CD14-positive monocyte (primary cell): ENCODE measurements at regions not wholly inside any gene's neighbourhood (a gene's known extent, or its start where the extent isn't known, plus 50 kb on each side); places are given as distances from the start of the nearest gene placed in this dataset.

Experiments
- DNase-seq, 3 donors: peaks; one replicate each; pipeline ENCODE4 v3.0.0-alpha.2; 2011 to 2022
- H2AFZ ChIP-seq: 2 replicates; pipeline ENCODE4 v1.6.0; 2012; ENCODE audit warnings: mild to moderate bottlenecking, low read depth, low read length, inconsistent platforms; ENCODE audit not compliant: insufficient read depth, poor library complexity, severe bottlenecking
- H3K27ac ChIP-seq, 2 donors: 1 replicate in 1 of 2; 2 replicates in 1 of 2; pipeline ENCODE4 v1.5.1; 2012 to 2013; ENCODE audit warnings: low read length in 2 of 2, control low read depth in 1 of 2, inconsistent platforms in 1 of 2, low read depth in 1 of 2, mild to moderate bottlenecking in 1 of 2
- H3K27me3 ChIP-seq, 2 donors: one replicate each; pipeline versions ENCODE4 v1.6.0 to v1.6.1; 2011 to 2013; ENCODE audit warnings: low read length in 2 of 2; ENCODE audit not compliant: control insufficient read depth in 2 of 2, insufficient read depth in 2 of 2
- H3K36me3 ChIP-seq, 2 donors: replicated peaks in 1 of 2; 1 replicate in 1 of 2; 2 replicates in 1 of 2; pipeline versions ENCODE4 v1.5.1 to v1.6.1; 2012 to 2013; ENCODE audit warnings: low read length in 2 of 2, control low read depth in 1 of 2, inconsistent platforms in 1 of 2, mild to moderate bottlenecking in 1 of 2; ENCODE audit not compliant: insufficient read depth in 2 of 2, control insufficient read depth in 1 of 2
- H3K4me1 ChIP-seq, 2 donors: 1 replicate in 1 of 2; 2 replicates in 1 of 2; pipeline versions ENCODE4 v1.5.1 to v1.6.1; 2012 to 2013; ENCODE audit warnings: low read length in 2 of 2, control low read depth in 1 of 2, inconsistent platforms in 1 of 2, mild to moderate bottlenecking in 1 of 2, moderate library complexity in 1 of 2; ENCODE audit not compliant: insufficient read depth in 2 of 2, control insufficient read depth in 1 of 2
- H3K4me2 ChIP-seq: replicated peaks from 2 replicates; pipeline ENCODE3; 2012; ENCODE audit warnings: low read length, moderate library complexity, mild to moderate bottlenecking; ENCODE audit not compliant: poor library complexity, severe bottlenecking; ENCODE audit errors: extremely low read depth
- H3K4me3 ChIP-seq, 3 experiments: fragments of 200-600 bp in 1 of 3; sonication (generic) in 1 of 3; replicated peaks in 1 of 3; 1 replicate in 2 of 3; 2 replicates in 1 of 3; pipeline ENCODE4 v1.5.1; 2011 to 2013; ENCODE audit warnings: low read length in 3 of 3, mild to moderate bottlenecking in 3 of 3, control low read depth in 2 of 3, low read depth in 2 of 3, inconsistent platforms in 1 of 3, moderate library complexity in 1 of 3
- H3K79me2 ChIP-seq: 2 replicates; pipeline ENCODE4 v1.6.0; 2012; ENCODE audit warnings: mild to moderate bottlenecking, control low read depth, inconsistent platforms, low read length, moderate library complexity; ENCODE audit not compliant: insufficient read depth
- H3K9ac ChIP-seq: 2 replicates; pipeline ENCODE4 v1.6.0; 2017; ENCODE audit warnings: low read length, mild to moderate bottlenecking; ENCODE audit not compliant: insufficient read depth, poor library complexity, severe bottlenecking
- H3K9me3 ChIP-seq, 2 donors: replicated peaks in 1 of 2; 1 replicate in 1 of 2; 2 replicates in 1 of 2; pipeline versions ENCODE4 v1.5.1 to v1.6.1; 2012 to 2013; ENCODE audit warnings: low read length in 2 of 2, control low read depth in 1 of 2; ENCODE audit not compliant: control insufficient read depth in 1 of 2, insufficient read depth in 1 of 2
- H4K20me1 ChIP-seq: 2 replicates; pipeline ENCODE4 v1.6.0; 2012; ENCODE audit warnings: mild to moderate bottlenecking, low read length, control low read depth, moderate library complexity; ENCODE audit not compliant: insufficient read depth
- H3K27ac Mint-ChIP-seq, 7 donors: one replicate each; pipeline ENCODE4 v1.8.0; 2020; ENCODE audit warnings: mild to moderate bottlenecking in 7 of 7, mixed read lengths in 7 of 7, moderate library complexity in 6 of 7, inconsistent platforms in 2 of 7
- H3K27me3 Mint-ChIP-seq, 3 donors: one replicate each; pipeline ENCODE4 v1.8.0; 2021 to 2022; ENCODE audit warnings: low read depth in 3 of 3, mild to moderate bottlenecking in 3 of 3, mixed read lengths in 3 of 3, moderate library complexity in 3 of 3, inconsistent platforms in 1 of 3
- H3K36me3 Mint-ChIP-seq, 2 donors: one replicate each; pipeline ENCODE4 v1.8.0; 2020; ENCODE audit warnings: mixed read lengths in 2 of 2, inconsistent platforms in 1 of 2, mild to moderate bottlenecking in 1 of 2
- H3K4me1 Mint-ChIP-seq: one replicate; pipeline ENCODE4 v1.8.0; 2020; ENCODE audit warnings: mild to moderate bottlenecking, mixed read lengths
- H3K4me3 Mint-ChIP-seq, 2 donors: one replicate each; pipeline ENCODE4 v1.8.0; 2020; ENCODE audit warnings: mild to moderate bottlenecking in 2 of 2, mixed read lengths in 2 of 2, moderate library complexity in 1 of 2
- H3K9me3 Mint-ChIP-seq, 7 donors: one replicate each; pipeline ENCODE4 v1.8.0; 2020 to 2022; ENCODE audit warnings: mixed read lengths in 7 of 7, mild to moderate bottlenecking in 6 of 7, moderate library complexity in 6 of 7, inconsistent platforms in 2 of 7
- WGBS: methylation state at CpG from one replicate; pipeline ENCODE4 v1.1.5; 2013; ENCODE audit warnings: missing lambda C conversion rate; ENCODE audit not compliant: insufficient coverage; 5-methylcytosine and 5-hydroxymethylcytosine counted together
- intact Hi-C, 2 donors: fragments of 100-400 bp; cut with micrococcal nuclease; formaldehyde crosslinking; loops; one replicate each; pipeline versions ENCODE4 v1.15.0 to v1.15.1; 2023
- TF ChIP-seq, protein P1 (sequence below): fragments of 200-600 bp; IDR thresholded peaks from one replicate; pipeline ENCODE4 v1.8.0; 2022; ENCODE audit warnings: antibody characterized with exemption, mild to moderate bottlenecking

DNA sequence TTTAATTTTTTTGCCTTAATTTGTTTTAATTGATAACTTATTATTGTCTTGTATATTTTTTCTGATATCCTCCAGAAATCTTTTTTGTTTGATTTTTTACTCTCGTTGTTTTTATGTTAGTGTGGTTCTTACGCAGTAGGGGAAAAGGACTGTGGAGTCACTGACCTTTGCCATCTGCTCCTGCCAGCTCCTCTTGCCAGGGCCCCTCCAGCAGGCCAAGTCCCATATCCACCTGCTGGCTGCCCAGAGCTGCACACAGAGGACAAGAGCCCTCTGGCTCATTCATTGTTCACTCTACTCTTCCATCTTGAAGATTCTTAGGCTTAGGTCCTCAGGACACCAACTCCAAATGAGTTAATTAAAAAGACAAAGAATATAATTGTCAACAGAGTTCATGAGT lies 316.4 kb upstream of the DUSP10 start:
- H3K27ac Mint-ChIP-seq, result no peak overlapping the region
- Histone ChIP-seq H3K27me3 (no peaks in the 10 kb centered on the region), H3K79me2 (no peaks in the 10 kb centered on the region), H3K36me3 (no peaks in the 10 kb centered on the region), H3K27ac (no peak overlapping the region), H2AFZ (no peak overlapping the region), H3K4me3 (no peak overlapping the region), H4K20me1 (no peaks in the 10 kb centered on the region), H3K4me2 (no peak overlapping the region), H3K4me1 (no peaks in the 10 kb centered on the region), H3K9ac (no peak overlapping the region), H3K9me3 (no peaks in the 10 kb centered on the region)
- intact Hi-C loops, result no loop called here
- H3K36me3 Mint-ChIP-seq, result no peaks in the 10 kb centered on the region
- H3K9me3 Mint-ChIP-seq, result peaks cover 0 to 4% (median 2%) of the 10 kb centered on the region in 7 donors
- no peaks in the 10 kb centered on the region for H3K27me3 Mint-ChIP-seq
- H3K4me3 Mint-ChIP-seq, result no peak overlapping the region
- WGBS, result no CpG with 5 or more reads among the region's 2 CpGs
- DNase-seq, result no peak
- H3K4me1 Mint-ChIP-seq, result no peaks in the 10 kb centered on the region
- TF ChIP-seq, protein P1, sequence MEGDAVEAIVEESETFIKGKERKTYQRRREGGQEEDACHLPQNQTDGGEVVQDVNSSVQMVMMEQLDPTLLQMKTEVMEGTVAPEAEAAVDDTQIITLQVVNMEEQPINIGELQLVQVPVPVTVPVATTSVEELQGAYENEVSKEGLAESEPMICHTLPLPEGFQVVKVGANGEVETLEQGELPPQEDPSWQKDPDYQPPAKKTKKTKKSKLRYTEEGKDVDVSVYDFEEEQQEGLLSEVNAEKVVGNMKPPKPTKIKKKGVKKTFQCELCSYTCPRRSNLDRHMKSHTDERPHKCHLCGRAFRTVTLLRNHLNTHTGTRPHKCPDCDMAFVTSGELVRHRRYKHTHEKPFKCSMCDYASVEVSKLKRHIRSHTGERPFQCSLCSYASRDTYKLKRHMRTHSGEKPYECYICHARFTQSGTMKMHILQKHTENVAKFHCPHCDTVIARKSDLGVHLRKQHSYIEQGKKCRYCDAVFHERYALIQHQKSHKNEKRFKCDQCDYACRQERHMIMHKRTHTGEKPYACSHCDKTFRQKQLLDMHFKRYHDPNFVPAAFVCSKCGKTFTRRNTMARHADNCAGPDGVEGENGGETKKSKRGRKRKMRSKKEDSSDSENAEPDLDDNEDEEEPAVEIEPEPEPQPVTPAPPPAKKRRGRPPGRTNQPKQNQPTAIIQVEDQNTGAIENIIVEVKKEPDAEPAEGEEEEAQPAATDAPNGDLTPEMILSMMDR, result no peak

DNA sequence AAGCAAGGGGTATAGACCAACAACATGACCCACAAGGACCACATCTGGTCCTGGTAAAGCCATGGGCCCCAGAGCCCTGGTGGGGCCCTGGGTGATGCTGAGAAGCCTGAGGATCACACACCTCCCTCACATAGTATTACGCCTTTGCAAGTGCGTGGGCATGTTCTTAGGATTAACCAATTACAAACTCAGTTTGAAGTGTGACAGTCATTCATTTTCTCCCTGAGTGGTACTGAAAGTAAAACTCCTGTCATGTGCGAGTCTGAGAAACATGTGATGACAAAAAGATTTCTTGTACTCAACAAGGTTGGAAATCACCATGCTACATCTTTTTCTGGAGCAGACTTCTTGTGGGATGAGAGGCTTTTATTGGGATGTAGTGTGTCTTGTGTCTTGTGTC lies 315.3 kb upstream of the DUSP10 start:
- H4K20me1 ChIP-seq, result no peaks in the 10 kb centered on the region
- 100% methylated on average over 1 of the region's 3 CpGs for WGBS
- H3K27me3 ChIP-seq, result no peaks in the 10 kb centered on the region
- no peak overlapping the region for H3K4me3 ChIP-seq
- H3K27ac Mint-ChIP-seq, result no peak overlapping the region
- no peaks in the 10 kb centered on the region for H3K4me1 Mint-ChIP-seq
- H3K36me3 ChIP-seq, result no peaks in the 10 kb centered on the region
- DNase-seq, result no peak
- H3K79me2 ChIP-seq, result no peaks in the 10 kb centered on the region
- H3K4me1 ChIP-seq, result no peaks in the 10 kb centered on the region
- no peak overlapping the region for H2AFZ ChIP-seq
- H3K9ac ChIP-seq, result no peak overlapping the region
- H3K4me3 Mint-ChIP-seq, result no peak overlapping the region
- H3K36me3 Mint-ChIP-seq, result no peaks in the 10 kb centered on the region
- H3K27me3 Mint-ChIP-seq, result no peaks in the 10 kb centered on the region
- intact Hi-C loops, result no loop called here
- peaks cover 0 to 2% (median 0%) of the 10 kb centered on the region in 7 donors for H3K9me3 Mint-ChIP-seq
- TF ChIP-seq, protein P1, result no peak
- H3K27ac ChIP-seq, result no peak overlapping the region
- no peak overlapping the region for H3K4me2 ChIP-seq
- no peaks in the 10 kb centered on the region for H3K9me3 ChIP-seq
